ENCODE measurements at regions not wholly inside any gene's neighbourhood (a gene's known extent, or its start where the extent isn't known, plus 50 kb on each side); places are given as distances from the start of the nearest gene placed in this dataset.

DNA sequence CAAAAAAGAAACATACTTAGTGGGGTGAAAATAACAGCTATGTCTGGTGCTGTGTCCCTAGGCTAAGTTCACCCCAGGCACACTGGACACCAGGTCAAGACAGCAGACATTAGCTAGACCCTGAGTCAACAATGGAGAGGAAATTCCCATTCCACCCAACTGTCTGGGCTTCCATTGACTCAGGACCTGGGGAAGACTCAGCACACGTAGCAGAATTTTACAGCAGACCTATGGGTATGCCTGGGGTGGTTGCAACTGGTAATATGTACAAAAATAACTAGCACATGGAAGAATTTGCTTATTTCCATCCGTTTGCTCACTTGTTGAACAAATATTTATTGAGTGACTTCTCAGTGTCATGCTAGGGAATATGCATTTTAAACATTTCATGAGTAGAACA is 117.0 kb downstream of the GAS1 start:
- TF ChIP-seq HMGN3 (IDR thresholded peaks at IDR 0.05; ENCODE audit: borderline replicate concordance, extremely low read depth, insufficient read length, low read depth, low read length): no peak
- TF ChIP-seq, protein P1, sequence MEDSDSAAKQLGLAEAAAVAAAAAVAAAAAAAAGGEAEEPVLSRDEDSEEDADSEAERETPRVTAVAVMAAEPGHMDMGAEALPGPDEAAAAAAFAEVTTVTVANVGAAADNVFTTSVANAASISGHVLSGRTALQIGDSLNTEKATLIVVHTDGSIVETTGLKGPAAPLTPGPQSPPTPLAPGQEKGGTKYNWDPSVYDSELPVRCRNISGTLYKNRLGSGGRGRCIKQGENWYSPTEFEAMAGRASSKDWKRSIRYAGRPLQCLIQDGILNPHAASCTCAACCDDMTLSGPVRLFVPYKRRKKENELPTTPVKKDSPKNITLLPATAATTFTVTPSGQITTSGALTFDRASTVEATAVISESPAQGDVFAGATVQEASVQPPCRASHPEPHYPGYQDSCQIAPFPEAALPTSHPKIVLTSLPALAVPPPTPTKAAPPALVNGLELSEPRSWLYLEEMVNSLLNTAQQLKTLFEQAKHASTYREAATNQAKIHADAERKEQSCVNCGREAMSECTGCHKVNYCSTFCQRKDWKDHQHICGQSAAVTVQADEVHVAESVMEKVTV (CRISPR knock-in tag; IDR thresholded peaks at IDR 0.05): no peak
- no peak for TF ChIP-seq ZNF830 (CRISPR knock-in tag; IDR thresholded peaks at IDR 0.05)

Data from K562 (cell line).